Activated CD4-positive, alpha-beta T cell treated with anti-CD3 and anti-CD28 coated beads, Interleukin-2, amount 10 ng/mL, durations not matched to agents 24 days and 14 days (primary cell): ENCODE measurements at regions not wholly inside any gene's neighbourhood (a gene's known extent, or its start where the extent isn't known, plus 50 kb on each side); places are given as distances from the start of the nearest gene placed in this dataset.

Source experiments
- DNase-seq: peaks from one replicate; pipeline ENCODE4 v3.0.0; 2022
- H3K27ac Mint-ChIP-seq: one replicate; pipeline ENCODE4 v1.8.0; 2022; ENCODE audit warnings: mild to moderate bottlenecking, mixed read lengths
- H3K27me3 Mint-ChIP-seq: one replicate; pipeline ENCODE4 v1.8.0; 2022; ENCODE audit warnings: mixed read lengths
- H3K36me3 Mint-ChIP-seq: one replicate; pipeline ENCODE4 v1.8.0; 2022; ENCODE audit warnings: low read depth, mild to moderate bottlenecking, mixed read lengths
- H3K4me1 Mint-ChIP-seq: one replicate; pipeline ENCODE4 v1.8.0; 2021; ENCODE audit warnings: mixed read lengths
- H3K4me3 Mint-ChIP-seq: one replicate; pipeline ENCODE4 v1.8.0; 2022; ENCODE audit warnings: mild to moderate bottlenecking, moderate library complexity, mixed read lengths
- H3K9me3 Mint-ChIP-seq: one replicate; pipeline ENCODE4 v1.8.0; 2021; ENCODE audit warnings: mixed read lengths
- intact Hi-C: fragments of 100-400 bp; cut with micrococcal nuclease; formaldehyde crosslinking; loops from one replicate; pipeline ENCODE4 v1.15.1; 2023

GRCh38 chr12:89862511-89863445, 154.1 kb upstream of the ATP2B1 start:
- H3K9me3 Mint-ChIP-seq = peaks cover 23% of the 10 kb centered on the region
- peak overlapping the region; percentile 97 for H3K27ac Mint-ChIP-seq
- H3K4me3 Mint-ChIP-seq = peak overlapping the region; percentile 84
- DNase-seq = peak; percentile 86
- H3K27me3 Mint-ChIP-seq = no peaks in the 10 kb centered on the region
- intact Hi-C loops = loop anchor here (1.0 to 5.0 kb wide), 8 partner anchors 19 to 510 kb away; partner anchors contain the start of genes DUSP6 and POC1B
- H3K36me3 Mint-ChIP-seq = peaks cover 4% of the 10 kb centered on the region
- H3K4me1 Mint-ChIP-seq = peaks cover 41% of the 10 kb centered on the region

- H3K4me1 Mint-ChIP-seq = peaks cover 53% of the 10 kb centered on the region
- no peak for DNase-seq
- H3K9me3 Mint-ChIP-seq = peaks cover 24% of the 10 kb centered on the region
- no peaks in the 10 kb centered on the region for H3K27me3 Mint-ChIP-seq
- H3K36me3 Mint-ChIP-seq = peaks cover 4% of the 10 kb centered on the region
- H3K27ac Mint-ChIP-seq = peak overlapping the region; percentile 62
- no peak overlapping the region for H3K4me3 Mint-ChIP-seq
- intact Hi-C loops = loop anchor here (5.0 kb wide), 4 partner anchors 231 to 509 kb away; partner anchors contain the start of genes DUSP6 and POC1B
Measured at GRCh38 chr12:89861086-89861485, 152.4 kb upstream of the ATP2B1 start.

- no peaks in the 10 kb centered on the region for H3K27me3 Mint-ChIP-seq
- peaks cover 4% of the 10 kb centered on the region for H3K36me3 Mint-ChIP-seq
- no peak overlapping the region for H3K4me3 Mint-ChIP-seq
- H3K27ac Mint-ChIP-seq = peak overlapping the region; percentile 8
- intact Hi-C loops = loop anchor here (5.0 kb wide), 5 partner anchors 183 to 507 kb away; partner anchors contain the start of genes DUSP6 and POC1B
- H3K4me1 Mint-ChIP-seq = peaks cover 62% of the 10 kb centered on the region
- DNase-seq = no peak
- peaks cover 18% of the 10 kb centered on the region for H3K9me3 Mint-ChIP-seq
Measured at GRCh38 chr12:89859508-89860220, 151.0 kb upstream of the ATP2B1 start.

GRCh38 chr12:89858718-89859117, 150.1 kb upstream of the ATP2B1 start:
- no peak overlapping the region for H3K4me3 Mint-ChIP-seq
- H3K27ac Mint-ChIP-seq = no peak overlapping the region
- no peaks in the 10 kb centered on the region for H3K27me3 Mint-ChIP-seq
- no peak for DNase-seq
- H3K4me1 Mint-ChIP-seq = peaks cover 57% of the 10 kb centered on the region
- intact Hi-C loops = loop anchor here (5.0 kb wide), 1 partner anchor 184 kb away; no protein-coding TSS in a partner anchor
- H3K36me3 Mint-ChIP-seq = peaks cover 4% of the 10 kb centered on the region
- peaks cover 18% of the 10 kb centered on the region for H3K9me3 Mint-ChIP-seq

DNA sequence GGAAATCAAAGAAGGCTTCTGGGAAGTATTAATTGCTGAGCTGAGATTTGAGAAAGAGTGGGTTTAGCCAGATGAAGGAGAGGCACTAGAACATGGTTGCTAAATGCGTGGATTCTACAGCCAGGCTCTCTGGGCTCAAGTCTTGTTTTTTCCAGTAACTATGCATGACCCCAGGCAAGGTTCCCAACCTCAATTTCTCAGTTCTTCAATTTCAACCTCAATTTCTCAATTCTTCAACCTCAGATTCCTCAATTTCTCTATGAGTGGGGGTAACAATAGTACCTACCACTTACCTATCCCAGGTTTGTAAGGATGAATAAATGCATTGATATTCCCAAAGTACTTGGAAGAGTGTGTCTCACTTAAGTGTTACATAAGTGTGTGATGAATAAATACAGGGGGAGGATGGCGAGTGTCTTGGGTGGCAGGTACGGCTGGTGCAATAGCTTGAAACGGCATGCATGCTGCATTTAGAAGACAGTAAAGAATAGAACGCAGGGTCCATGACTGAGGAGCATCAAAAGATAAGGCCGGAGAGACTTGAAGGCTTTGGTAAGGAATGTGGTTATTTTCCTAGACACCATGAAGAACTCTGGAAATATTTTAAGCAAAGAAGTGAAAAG, 149.1 kb upstream of the ATP2B1 start:
- H3K36me3 Mint-ChIP-seq = peaks cover 2% of the 10 kb centered on the region
- intact Hi-C loops = loop anchor here (5.0 kb wide), 1 partner anchor 185 kb away; no protein-coding TSS in a partner anchor
- H3K4me1 Mint-ChIP-seq = peaks cover 47% of the 10 kb centered on the region
- H3K4me3 Mint-ChIP-seq = no peak overlapping the region
- DNase-seq = no peak
- H3K9me3 Mint-ChIP-seq = peaks cover 18% of the 10 kb centered on the region
- no peak overlapping the region for H3K27ac Mint-ChIP-seq
- no peaks in the 10 kb centered on the region for H3K27me3 Mint-ChIP-seq

DNA sequence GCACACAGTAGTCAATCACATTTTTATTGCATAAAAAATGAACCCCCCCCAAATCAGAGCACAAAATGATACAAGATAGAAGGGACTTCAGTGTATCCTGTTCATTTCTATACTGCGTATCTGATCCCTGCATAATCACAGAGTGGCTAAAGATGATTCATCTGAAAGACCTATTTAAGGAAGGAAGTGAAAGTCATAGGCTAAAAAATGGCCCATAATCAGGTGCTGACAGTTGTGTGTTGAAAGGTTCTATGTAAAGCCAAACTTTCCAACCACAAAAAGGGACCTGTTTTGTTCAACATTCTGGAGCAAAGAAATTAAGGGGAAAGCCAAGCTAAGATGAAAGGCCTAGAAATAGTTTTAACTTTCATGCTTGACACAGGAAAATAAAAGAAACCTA, 147.8 kb upstream of the ATP2B1 start:
- intact Hi-C loops = loop anchor here (1.0 to 5.0 kb wide), 5 partner anchors 26 to 816 kb away; no protein-coding TSS in a partner anchor
- Mint-ChIP-seq H3K27me3 (peaks cover 2% of the 10 kb centered on the region), H3K4me3 (peak overlapping the region; percentile 3)

GRCh38 chr12:89848732-89849131, 140.1 kb upstream of the ATP2B1 start:
- peaks cover 2% of the 10 kb centered on the region for H3K27me3 Mint-ChIP-seq
- H3K36me3 Mint-ChIP-seq = no peaks in the 10 kb centered on the region
- no peaks in the 10 kb centered on the region for H3K4me1 Mint-ChIP-seq
- H3K27ac Mint-ChIP-seq = no peak overlapping the region
- DNase-seq = no peak
- intact Hi-C loops = no loop called here
- H3K9me3 Mint-ChIP-seq = peaks cover 7% of the 10 kb centered on the region
- no peak overlapping the region for H3K4me3 Mint-ChIP-seq

More for the DNA sequence above, 147.8 kb upstream of the ATP2B1 start:
- peaks cover 16% of the 10 kb centered on the region for H3K9me3 Mint-ChIP-seq
- peak overlapping the region; percentile 56 for H3K27ac Mint-ChIP-seq
- peaks cover under 1% of the 10 kb centered on the region for H3K36me3 Mint-ChIP-seq
- peaks cover 42% of the 10 kb centered on the region for H3K4me1 Mint-ChIP-seq
- DNase-seq = peak; percentile 62

DNA sequence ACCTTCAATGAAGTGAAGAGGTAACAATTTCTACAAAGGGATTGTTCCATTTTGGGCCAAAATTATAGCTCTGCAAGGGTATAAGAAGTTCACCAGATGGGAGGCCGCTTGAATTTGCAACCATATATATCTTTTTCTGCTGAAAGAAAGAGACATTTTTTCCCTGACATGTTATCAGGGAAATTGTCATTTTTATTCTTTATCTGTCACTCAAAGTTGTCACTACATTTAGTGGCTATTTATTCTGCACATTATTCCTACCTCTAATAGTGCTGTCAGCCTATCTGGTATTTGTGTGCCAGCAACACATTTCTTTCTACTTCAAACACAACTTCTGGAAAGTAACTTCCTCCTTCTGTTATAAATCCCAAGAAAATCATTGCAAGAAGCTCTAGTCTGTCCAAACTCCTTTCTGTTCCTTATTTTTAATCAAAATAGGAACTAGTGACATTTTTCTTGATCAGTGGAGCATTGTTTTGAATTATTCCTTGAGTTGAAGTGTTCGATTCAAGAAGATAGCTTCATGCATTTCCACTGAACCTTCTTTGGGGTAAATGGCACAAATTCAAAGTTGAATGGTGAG, 137.9 kb upstream of the ATP2B1 start:
- Mint-ChIP-seq H3K27me3 (no peaks in the 10 kb centered on the region), H3K9me3 (peaks cover 3% of the 10 kb centered on the region), H3K36me3 (no peaks in the 10 kb centered on the region), H3K4me3 (no peak overlapping the region), H3K27ac (no peak overlapping the region), H3K4me1 (no peaks in the 10 kb centered on the region)
- no peak for DNase-seq
- intact Hi-C loops = no loop called here

GRCh38 chr12:89845767-89846166, 137.1 kb upstream of the ATP2B1 start:
- no peaks in the 10 kb centered on the region for H3K9me3 Mint-ChIP-seq
- no peak overlapping the region for H3K4me3 Mint-ChIP-seq
- DNase-seq = no peak
- no peaks in the 10 kb centered on the region for H3K4me1 Mint-ChIP-seq
- H3K36me3 Mint-ChIP-seq = no peaks in the 10 kb centered on the region
- no peaks in the 10 kb centered on the region for H3K27me3 Mint-ChIP-seq
- H3K27ac Mint-ChIP-seq = no peak overlapping the region
- intact Hi-C loops = no loop called here

GRCh38 chr12:89845366-89845765, 136.7 kb upstream of the ATP2B1 start:
- Mint-ChIP-seq H3K27ac (no peak overlapping the region), H3K4me3 (no peak overlapping the region), H3K27me3 (no peaks in the 10 kb centered on the region), H3K36me3 (no peaks in the 10 kb centered on the region), H3K9me3 (no peaks in the 10 kb centered on the region), H3K4me1 (no peaks in the 10 kb centered on the region)
- intact Hi-C loops = no loop called here
- DNase-seq = no peak

DNA sequence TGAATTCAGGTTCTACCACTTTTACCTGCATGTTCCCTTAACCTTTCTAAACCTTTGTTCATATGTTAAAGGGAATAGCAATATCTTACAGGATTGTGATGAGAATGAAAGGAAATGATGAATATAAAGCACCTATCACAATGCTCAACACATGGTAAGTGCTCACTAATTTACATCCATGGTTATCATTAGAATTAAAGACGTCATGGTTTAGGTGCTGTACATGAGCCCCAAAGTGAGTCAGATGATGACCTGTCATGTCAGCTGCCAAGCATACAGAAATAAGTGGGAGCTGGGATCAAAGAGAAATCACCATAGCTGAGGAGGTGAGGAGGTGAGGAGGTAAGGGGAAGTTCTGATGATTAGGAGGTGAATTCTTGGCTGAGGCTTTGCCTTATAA, 135.9 kb upstream of the ATP2B1 start:
- intact Hi-C loops = no loop called here
- no peaks in the 10 kb centered on the region for H3K4me1 Mint-ChIP-seq
- H3K4me3 Mint-ChIP-seq = no peak overlapping the region
- H3K27me3 Mint-ChIP-seq = no peaks in the 10 kb centered on the region
- DNase-seq = no peak
- H3K36me3 Mint-ChIP-seq = no peaks in the 10 kb centered on the region
- no peaks in the 10 kb centered on the region for H3K9me3 Mint-ChIP-seq
- H3K27ac Mint-ChIP-seq = no peak overlapping the region

GRCh38 chr12:89840162-89840922, 131.7 kb upstream of the ATP2B1 start:
- H3K36me3 Mint-ChIP-seq = no peaks in the 10 kb centered on the region
- H3K27ac Mint-ChIP-seq = no peak overlapping the region
- no peaks in the 10 kb centered on the region for H3K4me1 Mint-ChIP-seq
- no peak for DNase-seq
- intact Hi-C loops = no loop called here
- no peaks in the 10 kb centered on the region for H3K9me3 Mint-ChIP-seq
- H3K27me3 Mint-ChIP-seq = peaks cover 1% of the 10 kb centered on the region
- H3K4me3 Mint-ChIP-seq = no peak overlapping the region

- Mint-ChIP-seq H3K27ac (no peak overlapping the region), H3K36me3 (no peaks in the 10 kb centered on the region), H3K4me3 (no peak overlapping the region), H3K9me3 (no peaks in the 10 kb centered on the region), H3K4me1 (no peaks in the 10 kb centered on the region), H3K27me3 (peaks cover 1% of the 10 kb centered on the region)
- no peak for DNase-seq
- intact Hi-C loops = no loop called here
Measured at GRCh38 chr12:89839444-89839843, 130.8 kb upstream of the ATP2B1 start.
